Esophagus squamous epithelium (tissue), 4 donors: ENCODE measurements at regions not wholly inside any gene's neighbourhood (a gene's known extent, or its start where the extent isn't known, plus 50 kb on each side); places are given as distances from the start of the nearest gene placed in this dataset.

Experiments used
- POLR2A ChIP-seq, 4 donors: fragments of 450-650 bp; IDR thresholded peaks; one replicate each; pipeline ENCODE4 v1.6.1; 2017; ENCODE audit warnings: antibody characterized with exemption in 4 of 4, mild to moderate bottlenecking in 4 of 4, moderate library complexity in 3 of 4
- TF ChIP-seq, protein P1 (sequence below), 6 experiments: fragments of 450-650 bp in 4 of 6; fragments of 200-600 bp in 2 of 6; sonication (generic) in 2 of 6; IDR thresholded peaks; one replicate each; pipeline ENCODE4 v1.5.1; 2016 to 2019; ENCODE audit warnings: antibody characterized with exemption in 6 of 6, mild to moderate bottlenecking in 4 of 6, moderate library complexity in 4 of 6

DNA sequence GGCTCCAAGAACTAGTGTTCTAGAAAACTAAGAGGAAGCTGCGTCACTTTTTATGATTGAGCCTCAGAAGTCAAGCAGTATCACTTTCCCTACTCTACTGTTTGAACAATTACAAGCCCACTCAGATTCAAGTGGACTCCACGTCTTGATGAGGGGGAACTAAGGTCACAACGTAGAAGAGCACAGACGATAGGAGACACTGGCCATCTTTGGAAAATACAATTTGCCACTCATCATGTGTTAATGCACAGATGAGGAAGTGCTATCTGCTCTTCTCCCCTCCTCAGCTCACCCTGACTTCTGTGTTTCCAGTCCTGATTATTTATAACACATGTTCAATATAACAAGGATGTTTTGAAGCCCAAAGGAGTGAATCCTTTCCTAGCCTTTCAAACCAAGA, 76.1 kb upstream of the CYP1B1 start:
- TF ChIP-seq, protein P1, sequence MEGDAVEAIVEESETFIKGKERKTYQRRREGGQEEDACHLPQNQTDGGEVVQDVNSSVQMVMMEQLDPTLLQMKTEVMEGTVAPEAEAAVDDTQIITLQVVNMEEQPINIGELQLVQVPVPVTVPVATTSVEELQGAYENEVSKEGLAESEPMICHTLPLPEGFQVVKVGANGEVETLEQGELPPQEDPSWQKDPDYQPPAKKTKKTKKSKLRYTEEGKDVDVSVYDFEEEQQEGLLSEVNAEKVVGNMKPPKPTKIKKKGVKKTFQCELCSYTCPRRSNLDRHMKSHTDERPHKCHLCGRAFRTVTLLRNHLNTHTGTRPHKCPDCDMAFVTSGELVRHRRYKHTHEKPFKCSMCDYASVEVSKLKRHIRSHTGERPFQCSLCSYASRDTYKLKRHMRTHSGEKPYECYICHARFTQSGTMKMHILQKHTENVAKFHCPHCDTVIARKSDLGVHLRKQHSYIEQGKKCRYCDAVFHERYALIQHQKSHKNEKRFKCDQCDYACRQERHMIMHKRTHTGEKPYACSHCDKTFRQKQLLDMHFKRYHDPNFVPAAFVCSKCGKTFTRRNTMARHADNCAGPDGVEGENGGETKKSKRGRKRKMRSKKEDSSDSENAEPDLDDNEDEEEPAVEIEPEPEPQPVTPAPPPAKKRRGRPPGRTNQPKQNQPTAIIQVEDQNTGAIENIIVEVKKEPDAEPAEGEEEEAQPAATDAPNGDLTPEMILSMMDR (IDR thresholded peaks at IDR 0.05), result no peak
- TF ChIP-seq POLR2A (IDR thresholded peaks at IDR 0.05), result no peak
